ENCODE measurements at regions not wholly inside any gene's neighbourhood (a gene's known extent, or its start where the extent isn't known, plus 50 kb on each side); places are given as distances from the start of the nearest gene placed in this dataset.

- TF ChIP-seq CREB1 (IDR thresholded peaks at IDR 0.05) (no peak), CREB1 (CRISPR knock-in tag; IDR thresholded peaks at IDR 0.05) (no peak), POLR3A (IDR thresholded peaks at IDR 0.05; ENCODE audit: borderline replicate concordance, extremely low read depth, insufficient read depth, insufficient read length) (no peak), SMC3 (conservative IDR thresholded peaks at IDR 0.05; ENCODE audit: insufficient read depth, low read depth, low read length) (no peak), CTCF (IDR thresholded peaks at IDR 0.05 in 2 of 3, conservative IDR thresholded peaks at IDR 0.05 in 1 of 3; ENCODE audit: insufficient read depth in 2 of 3, low read depth in 1 of 3, low read length in 3 of 3) (no peak), CHD1 (IDR thresholded peaks at IDR 0.05; ENCODE audit: low read length) (no peak), SMARCC2 (IDR thresholded peaks at IDR 0.05; ENCODE audit: low read depth) (no peak), EP300 (IDR thresholded peaks at IDR 0.05; ENCODE audit: low read length) (no peak), CHD2 (IDR thresholded peaks at IDR 0.05; ENCODE audit: low read depth, low read length) (no peak), POLR2A (conservative IDR thresholded peaks at IDR 0.05) (no peak), ERF (CRISPR knock-in tag; IDR thresholded peaks at IDR 0.05) (no peak), ATF4 (CRISPR knock-in tag; IDR thresholded peaks at IDR 0.05) (no peak), ZNF280B (CRISPR knock-in tag; IDR thresholded peaks at IDR 0.05) (no peak), ATF6 (CRISPR knock-in tag; IDR thresholded peaks at IDR 0.05) (no peak), NFYB (IDR thresholded peaks at IDR 0.05; ENCODE audit: extremely low read depth, insufficient read length) (no peak)
Observed at GRCh38 chr1:232176222-232176621, 453.7 kb downstream of the SIPA1L2 start.

Measured in K562 (cell line).